GM19467 (cell line): ENCODE measurements at regions not wholly inside any gene's neighbourhood (a gene's known extent, or its start where the extent isn't known, plus 50 kb on each side); places are given as distances from the start of the nearest gene placed in this dataset.
"Not testable (repeated sequence)": the region's sequence is repeated elsewhere in the genome, so short reads cannot be mapped to it uniquely, and the experiment has no call there.

ENCODE experiments used
- ATAC-seq: cut with Tn5 transposase; IDR thresholded peaks from one replicate; pipeline ENCODE4 v1.9.1; 2021; ENCODE audit warnings: mild to moderate bottlenecking, moderate library complexity; ENCODE audit not compliant: unreplicated experiment

DNA sequence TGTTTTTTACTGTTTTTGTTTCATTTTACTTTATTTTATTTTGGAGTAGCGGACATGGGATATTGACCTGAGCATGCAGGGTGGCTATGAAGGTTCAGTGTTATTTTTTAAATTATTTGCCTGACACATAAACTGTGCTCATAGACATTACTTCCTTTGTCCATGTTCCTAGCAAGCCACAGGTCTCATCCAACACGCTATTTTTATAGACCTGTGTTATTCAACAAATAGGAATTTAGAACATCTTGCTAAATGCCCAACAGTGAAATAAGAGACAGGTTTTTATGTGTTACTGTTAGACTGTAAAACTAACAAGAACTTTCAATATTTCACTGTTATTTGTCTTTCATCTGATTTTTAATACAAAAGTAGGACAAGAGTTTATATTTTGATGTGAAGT is 756.4 kb downstream of the KCNT2 start:
- no peak for ATAC-seq

DNA sequence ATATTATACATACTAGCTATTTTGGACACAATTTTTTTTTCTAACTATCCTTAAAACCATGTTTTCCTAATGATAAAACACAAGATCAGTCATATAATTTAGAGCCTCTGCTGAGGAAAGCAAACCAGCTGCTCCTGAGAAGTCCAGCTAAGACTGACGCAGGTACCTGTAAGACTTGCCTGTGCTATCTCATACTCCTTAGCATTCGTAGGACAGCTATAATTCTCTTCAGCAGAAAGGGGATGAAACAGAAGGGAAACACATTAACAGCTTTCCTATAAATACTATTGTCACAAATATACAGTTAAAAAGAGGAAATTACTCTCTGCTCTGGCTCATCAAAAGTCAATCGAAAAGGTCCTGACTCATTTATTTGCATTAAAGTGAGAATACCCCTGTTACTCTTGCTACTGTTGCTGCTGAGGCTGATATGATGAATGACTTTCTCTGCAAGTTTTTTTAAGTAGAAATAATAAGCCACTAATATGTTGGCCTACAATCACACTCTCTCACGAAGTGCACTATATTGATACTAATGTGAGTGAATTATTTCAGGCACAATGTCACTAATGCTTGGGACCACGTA is 757.1 kb downstream of the KCNT2 start:
- ATAC-seq = no peak

DNA sequence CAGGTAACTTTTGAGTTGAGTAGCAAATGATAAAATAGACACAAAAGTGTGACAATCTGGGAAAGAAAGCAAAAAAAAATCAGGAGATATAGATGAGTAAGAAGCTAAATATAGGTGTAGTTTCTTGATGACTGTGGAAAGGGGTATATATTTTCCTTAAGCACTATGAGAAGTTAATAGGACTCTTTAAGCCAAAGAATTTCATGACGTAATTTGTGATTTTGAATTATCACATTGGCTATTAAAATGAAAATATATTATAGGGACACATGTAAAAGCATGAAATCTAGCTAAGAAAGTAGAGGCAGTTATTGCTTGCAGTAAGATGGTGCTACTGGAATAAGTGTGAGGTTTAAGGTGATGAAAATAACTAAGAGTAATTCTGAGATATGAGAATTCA is 759.1 kb downstream of the KCNT2 start:
- ATAC-seq = no peak

DNA sequence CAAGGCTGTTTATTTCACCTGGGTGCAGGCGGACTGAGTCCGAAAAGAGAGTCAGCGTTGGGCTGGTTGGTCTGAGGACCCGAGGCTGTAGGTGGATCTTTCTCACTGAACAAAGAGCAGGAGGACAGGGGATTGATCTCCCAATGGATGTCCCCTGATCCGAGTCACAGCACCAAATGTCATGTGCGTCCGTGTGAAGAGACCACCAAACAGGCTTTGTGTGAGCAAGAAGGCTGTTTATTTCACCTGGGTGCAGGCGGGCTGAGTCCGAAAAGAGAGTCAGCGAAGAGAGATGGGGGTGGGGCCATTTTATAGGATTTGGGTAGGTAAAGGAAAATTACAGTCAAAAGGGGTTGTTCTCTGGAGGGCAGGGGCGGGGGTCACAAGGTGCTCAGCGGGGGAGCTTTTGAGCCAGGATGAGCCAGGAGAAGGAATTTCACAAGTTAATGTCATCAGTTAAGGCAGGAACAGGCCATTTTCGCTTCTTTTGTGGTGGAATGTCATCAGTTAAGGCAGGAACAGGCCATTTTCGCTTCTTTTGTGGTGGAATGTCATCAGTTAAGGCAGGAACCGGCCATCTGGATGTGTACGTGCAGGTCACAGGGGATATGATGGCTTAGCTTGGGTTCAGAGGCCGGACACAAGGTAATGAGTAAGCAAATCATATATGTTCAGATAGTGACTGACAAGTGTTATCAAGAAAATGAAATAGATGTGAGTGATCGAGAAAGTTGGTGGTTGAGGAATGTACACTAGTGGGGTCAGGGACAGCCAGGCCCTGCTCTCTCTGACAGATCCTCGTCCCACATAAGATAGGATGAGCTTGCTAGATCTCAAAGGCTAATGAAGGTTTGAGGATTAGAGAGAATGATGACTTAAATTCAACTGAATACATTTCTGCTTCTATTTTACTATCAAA is 760.0 kb downstream of the KCNT2 start:
- not testable (repeated sequence) for ATAC-seq

DNA sequence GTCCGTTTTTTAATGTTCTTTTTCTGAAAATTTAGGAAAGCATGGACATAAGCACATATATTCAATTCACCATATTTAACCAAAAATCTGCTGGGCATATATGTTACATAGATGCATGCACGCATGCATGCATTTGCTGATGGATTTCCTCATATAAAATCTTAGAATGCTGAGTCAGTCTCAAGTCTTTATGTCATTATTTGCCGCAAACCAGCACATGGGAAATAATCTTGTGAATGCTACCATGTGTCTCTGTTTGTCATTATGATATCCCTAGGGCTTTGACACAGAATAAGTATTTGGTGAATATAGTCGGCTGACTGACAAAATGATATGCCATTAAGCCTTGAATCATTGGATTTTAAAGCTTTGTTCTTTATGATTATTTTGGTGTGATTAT is 776.5 kb downstream of the KCNT2 start:
- no peak for ATAC-seq

DNA sequence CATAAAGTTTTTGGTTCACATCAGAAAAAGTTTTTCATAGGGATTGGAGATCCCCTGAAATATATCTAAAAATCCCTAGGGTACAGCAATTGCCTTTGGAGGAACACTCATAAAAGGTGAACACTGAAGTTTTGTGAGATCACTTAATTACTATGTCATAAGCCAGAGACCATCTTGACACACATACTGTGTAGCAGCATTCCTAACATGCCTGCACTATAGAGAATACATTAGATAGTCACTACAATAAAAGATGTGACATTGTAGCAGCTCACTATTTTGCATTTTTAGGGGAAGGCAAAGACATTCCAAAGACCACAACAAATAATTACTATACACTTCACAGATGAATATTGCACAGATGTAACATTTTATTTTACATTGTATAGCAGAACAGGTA is 779.9 kb downstream of the KCNT2 start:
- ATAC-seq = no peak

DNA sequence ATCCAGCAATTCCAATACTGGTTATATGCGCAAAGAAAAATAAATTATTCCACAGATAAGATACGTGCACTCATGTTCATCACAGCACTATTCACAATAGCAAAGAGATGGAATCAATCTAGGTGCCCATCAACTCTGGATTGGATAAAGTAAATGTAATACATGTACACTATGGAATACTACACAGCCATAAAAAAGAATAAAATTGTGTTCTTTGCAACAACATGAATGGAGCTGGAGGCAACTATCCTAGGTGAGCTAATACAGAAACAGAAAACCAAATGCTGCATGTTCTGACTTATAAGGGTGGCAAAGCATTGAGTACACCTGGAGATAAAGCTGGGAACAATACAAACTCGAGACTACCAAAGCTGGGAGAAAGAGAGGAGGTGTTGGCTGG is 787.3 kb downstream of the KCNT2 start:
- ATAC-seq = no peak

DNA sequence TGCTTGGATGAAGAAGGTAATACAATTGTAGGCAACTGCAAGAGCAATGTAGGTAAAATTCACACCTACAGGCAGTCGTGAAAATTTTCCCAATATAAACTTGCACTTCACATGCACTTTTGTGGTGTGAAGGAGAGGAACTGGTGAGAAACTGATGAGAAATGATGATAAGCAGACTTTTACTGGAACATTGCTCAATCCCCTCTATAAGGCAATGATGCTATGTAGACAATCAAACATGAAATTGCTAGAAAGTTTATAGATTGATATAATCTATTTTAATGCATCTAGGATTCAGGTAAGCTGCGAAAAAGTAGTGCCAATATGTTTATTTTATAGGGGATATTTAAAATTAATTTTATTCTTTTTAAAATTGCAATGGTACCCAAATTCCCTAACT is 802.2 kb downstream of the KCNT2 start:
- ATAC-seq = no peak

DNA sequence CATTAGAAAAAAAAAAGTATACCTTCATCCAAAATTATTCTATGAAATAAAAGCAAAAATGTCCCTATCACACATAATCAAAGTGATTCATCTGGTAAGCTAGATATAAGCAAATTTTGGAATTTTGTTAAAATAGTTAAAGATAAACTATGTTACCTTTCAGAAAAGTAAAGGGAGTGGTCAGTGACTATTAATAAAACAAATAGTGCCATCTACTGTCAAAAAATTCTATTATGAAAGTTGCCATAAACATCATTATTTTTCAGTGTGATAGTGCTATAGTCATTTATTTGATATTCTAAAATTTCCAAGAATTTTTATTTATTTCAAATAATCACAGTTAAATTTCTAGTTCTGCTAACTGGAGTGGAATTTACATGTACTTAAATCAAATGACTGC is 803.7 kb downstream of the KCNT2 start:
- no peak for ATAC-seq

DNA sequence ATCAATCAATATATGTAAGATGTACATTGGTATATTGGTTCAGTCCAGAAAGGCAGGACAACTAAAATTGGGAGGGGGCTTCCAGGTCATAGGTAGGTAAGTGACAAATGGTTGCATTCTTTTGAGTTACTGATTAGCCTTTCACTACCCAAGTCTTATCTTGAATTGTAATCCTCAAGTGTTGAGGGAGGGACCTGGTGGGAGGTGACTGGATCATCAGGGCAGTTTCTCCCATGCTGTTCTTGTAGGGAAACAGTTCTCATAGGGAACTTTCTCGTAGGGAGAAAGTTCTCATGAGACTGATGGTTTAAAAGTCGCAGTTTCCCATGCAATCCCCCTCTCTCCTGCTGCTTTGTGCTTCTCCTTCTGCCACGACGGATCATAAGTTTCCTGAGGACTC is 809.2 kb downstream of the KCNT2 start:
- ATAC-seq = no peak

DNA sequence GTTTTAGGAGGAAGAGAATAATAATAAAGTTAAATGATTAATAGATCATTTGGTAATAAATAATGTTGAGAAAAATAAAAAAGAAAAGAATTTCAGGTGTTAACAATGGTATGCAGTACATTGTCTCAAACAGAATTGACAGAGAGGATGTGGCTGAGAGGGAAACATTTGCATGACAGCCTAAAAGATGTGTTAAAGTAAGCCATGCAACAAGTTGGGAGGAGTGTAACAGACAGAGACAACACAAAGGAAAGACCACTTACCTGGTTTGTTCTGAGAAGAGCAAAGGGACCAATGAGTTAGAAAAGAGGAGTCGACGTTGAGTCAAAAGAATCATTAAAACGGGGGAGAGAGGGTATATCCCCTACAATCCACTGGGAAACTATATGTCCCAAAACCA is 814.0 kb downstream of the KCNT2 start:
- ATAC-seq = no peak

DNA sequence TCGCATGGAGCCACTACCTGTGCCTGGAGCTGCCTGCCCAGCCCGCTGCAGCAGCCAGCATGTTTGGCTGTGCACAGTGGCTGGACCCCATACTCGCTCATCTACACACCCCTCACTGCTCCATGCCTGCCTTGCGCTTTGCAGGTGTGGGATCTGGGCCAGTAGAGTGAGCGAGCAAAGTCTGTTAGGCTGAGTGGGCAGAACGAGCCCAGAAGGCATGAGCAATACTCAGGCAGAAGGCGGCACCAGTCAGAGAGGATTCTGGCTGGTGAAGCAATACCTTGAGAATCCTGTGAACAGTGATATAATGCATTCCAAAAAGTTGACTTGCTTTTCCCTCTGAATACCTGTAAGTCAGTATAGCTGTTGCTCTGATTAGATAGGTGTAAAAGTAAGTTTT is 816.4 kb downstream of the KCNT2 start:
- no peak for ATAC-seq

DNA sequence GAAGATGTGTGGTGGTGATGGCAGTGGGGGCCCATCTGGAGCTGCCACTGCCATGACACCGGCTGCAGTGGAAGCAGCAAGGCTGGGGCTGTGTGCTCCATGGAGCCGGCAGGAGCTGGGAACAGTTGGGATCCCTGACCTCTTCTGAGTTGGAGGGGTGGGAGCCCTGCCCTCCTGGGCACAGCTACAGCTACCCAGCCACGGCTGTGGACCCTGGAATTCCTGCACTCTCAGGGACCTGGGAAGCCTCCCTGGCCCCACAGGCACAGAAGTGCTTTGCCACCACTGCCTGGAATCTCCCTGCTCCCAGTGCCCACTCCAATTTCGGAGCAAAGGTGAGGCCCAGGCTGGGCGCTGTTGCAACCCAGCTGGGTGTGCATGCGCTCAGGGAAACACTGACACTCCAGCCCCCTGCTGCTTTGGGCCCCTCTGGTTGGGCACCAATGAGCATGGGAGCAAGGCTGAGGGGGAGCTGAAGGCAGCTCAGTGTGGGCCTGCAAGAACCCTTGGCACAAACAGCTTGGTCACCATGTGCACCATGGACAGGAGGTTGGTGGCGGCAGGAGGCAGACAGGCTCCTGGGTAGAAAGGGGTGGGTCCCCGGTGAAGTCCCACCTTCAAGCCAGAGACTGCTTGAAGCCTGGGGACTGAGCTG is 817.6 kb downstream of the KCNT2 start:
- ATAC-seq = no peak

DNA sequence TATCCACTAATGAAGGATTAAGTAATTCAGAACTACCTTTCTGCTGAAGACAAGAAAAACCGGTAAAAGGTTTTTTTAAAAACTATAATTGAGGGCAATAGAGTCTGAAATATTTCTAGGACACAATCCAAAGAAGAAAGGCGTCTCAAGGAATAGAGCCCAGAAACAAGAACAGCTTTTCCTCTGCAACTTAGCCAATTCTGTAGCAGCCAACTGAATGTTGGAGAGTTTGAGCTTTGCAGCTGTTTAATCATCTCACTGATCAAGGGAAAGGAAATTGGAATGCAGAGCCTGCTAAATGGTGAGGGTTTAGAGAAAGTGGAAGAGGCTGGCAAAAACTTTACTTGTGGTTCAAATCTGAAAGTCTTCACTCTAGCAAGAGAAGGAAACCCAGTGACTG is 818.9 kb downstream of the KCNT2 start:
- ATAC-seq = no peak

DNA sequence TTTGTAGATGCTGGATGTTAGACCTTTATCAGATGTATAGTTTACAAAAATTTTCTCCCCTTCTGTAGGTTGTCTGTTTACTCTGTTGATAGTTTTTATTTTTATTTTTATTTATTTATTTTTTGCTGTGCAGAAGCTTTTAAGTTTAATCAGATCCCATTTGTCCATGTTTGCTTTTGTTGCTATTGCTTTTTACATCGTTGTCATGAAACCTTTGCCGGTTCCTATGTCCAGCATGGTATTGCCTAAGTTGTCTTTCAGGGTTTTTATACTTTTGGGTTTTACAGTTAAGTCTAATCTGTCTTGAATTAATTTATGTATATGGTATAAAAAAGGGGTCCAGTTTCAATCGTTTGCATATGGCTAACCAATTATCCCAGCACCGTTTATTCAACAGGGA is 819.5 kb downstream of the KCNT2 start:
- no peak for ATAC-seq

DNA sequence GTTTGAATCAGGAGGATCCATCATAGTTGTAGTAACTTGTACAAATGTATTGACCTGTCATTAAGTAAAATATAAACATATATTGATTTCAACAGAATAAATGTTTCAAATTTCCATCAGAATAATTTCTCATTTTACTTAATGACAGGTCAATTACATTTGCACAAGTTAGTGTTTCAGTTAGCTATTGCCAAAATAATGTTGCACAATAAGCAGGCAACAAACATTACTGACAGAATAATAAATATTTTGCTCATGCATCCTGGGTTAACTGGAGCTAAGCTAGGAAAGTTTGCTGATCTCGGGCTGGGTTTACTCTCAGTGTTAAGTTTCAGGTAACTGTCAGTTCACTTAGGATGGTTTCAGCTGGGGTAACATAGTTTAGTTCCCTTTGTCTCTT is 822.4 kb downstream of the KCNT2 start:
- no peak for ATAC-seq

DNA sequence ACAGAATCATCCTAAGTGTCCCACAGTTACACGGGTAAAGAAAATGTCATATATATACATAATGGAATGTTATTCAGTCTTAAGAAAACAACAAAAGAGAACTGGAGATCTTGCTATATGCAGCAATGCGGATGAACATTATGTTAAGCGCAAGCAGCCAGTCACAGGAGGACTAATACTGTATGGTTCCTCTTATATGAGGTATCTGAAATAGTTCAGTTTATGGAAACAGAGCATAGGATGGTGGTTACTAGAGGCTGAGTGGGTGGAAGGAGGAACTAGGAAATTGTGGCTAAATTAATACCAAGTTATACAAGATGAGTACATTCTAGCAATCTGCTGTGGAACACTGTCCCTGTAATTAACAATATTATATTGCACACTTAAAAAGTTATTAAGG is 834.3 kb downstream of the KCNT2 start:
- ATAC-seq = no peak

DNA sequence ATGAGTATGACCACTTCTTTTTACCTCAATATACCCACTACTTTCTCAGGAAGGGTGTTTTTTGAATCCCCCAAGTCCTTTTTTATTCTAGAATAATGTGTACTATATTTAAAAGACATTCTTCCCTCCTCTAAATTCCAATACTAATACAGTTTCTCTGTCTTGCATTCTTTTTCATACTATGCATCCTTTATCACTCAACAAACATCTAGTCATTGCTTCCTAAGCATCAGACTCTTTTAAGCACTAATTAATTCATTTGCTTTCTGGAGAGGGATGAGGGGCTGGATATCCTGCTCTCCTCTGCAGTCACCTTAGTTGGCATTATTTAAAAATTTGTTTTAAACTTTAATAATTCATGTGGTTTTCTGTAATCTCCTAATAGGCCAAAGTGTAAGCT is 838.8 kb downstream of the KCNT2 start:
- no peak for ATAC-seq

DNA sequence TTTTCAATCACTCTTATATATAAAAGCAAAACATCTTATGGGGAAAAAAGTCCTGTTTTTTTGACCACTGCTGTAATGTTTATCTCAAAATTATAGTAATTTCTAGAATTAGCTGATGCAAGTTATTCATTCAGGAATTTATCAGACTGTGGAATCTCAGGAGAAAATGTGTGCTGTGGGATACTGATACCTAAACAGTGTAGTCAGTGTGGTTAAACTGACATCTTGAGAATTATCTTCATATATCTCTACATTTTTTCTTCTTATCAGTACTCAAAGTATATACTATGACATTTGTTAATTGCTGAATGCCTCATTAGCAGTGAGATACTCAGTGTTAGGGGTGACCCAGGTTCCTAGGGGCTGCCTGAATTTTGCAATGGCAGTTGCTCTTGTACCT is 839.3 kb downstream of the KCNT2 start:
- ATAC-seq = no peak

DNA sequence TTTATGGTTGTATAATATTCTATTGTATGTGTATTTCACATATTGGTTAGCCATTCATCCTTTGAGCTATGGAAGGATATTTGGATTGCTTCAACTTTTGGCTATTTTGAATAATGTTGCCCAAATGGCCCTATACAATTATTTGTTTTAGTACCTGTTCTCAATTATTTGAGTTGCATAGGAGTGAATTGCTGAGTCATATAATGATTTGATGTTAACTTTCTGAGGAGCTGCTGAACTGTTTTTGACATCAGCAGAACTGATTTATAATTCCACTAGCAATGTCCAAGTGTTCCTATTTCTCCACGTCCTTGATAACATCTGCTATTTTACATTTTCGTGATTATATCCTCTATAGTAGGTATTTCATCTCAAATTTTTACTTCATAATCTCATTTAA is 839.9 kb downstream of the KCNT2 start:
- ATAC-seq = no peak

DNA sequence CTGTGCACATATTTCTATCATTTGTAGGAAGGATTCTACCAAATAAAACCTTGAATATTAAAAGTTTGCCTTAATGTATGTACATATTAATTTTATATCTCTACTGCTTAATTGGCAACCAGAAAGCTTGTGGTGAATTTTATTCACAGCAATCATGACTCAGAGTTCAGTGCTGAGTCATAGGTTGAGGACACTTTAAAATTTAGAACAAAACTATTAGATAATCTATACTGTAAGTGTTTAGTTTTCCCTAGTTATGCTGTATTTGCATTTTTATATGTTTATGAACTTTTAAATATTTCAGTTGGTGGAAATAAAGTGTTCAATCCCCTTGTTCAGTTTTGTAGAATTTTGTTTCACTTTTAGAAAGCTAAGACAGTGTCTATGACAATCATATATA is 841.5 kb downstream of the KCNT2 start:
- no peak for ATAC-seq

DNA sequence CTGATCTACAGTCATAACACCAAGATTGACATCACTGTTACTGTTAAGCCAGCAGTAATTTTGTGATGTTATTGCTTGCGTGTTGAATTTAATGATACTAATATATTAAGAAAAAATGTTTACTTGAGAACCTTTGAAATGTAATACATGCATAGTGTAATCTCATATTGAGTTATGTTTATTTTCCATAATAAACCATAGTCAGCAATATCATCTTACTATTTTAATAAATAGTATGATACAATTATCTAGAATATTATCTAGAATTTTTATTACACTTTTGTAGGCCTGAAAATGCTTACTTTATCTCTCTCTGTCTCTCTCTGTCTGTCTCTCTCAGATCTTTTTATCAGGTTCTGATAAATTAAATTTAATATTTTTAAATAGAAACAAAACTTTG is 843.1 kb downstream of the KCNT2 start:
- ATAC-seq = no peak
